SK-N-SH treated with all-trans-retinoic acid at 6 μM for 48 hours (cell line): ENCODE measurements at regions not wholly inside any gene's neighbourhood (a gene's known extent, or its start where the extent isn't known, plus 50 kb on each side); places are given as distances from the start of the nearest gene placed in this dataset.
"Not testable (repeated sequence)": the region's sequence is repeated elsewhere in the genome, so short reads cannot be mapped to it uniquely, and the experiment has no call there.

ENCODE experiments used
- BACH2 ChIP-seq: fragments of 250-450 bp; sonication (Bioruptor Pico); IDR thresholded peaks from 2 replicates; pipeline ENCODE4 v1.9.0; 2021; ENCODE audit warnings: mild to moderate bottlenecking, borderline replicate concordance
- CSDC2 ChIP-seq: fragments of 250-450 bp; sonication (Bioruptor Pico); IDR thresholded peaks from 2 replicates; pipeline ENCODE4 v1.5.0; 2020; ENCODE audit warnings: mild to moderate bottlenecking, moderate library complexity
- OSR1 ChIP-seq: fragments of 250-450 bp; sonication (Bioruptor Pico); IDR thresholded peaks from 2 replicates; pipeline ENCODE4 v1.8.0; 2022; ENCODE audit warnings: moderate library complexity, mild to moderate bottlenecking, inconsistent platforms
- PATZ1 ChIP-seq: fragments of 250-450 bp; sonication (Bioruptor Pico); IDR thresholded peaks from 2 replicates; pipeline ENCODE4 v1.8.0; 2020; ENCODE audit warnings: mild to moderate bottlenecking, moderate library complexity, borderline replicate concordance
- POU6F1 ChIP-seq: fragments of 250-450 bp; sonication (Bioruptor Pico); IDR thresholded peaks from 2 replicates; pipeline ENCODE4 v1.8.0; 2021; ENCODE audit warnings: low read depth, mild to moderate bottlenecking, moderate library complexity, borderline replicate concordance
- TCF4 ChIP-seq: fragments of 250-450 bp; sonication (Bioruptor Pico); IDR thresholded peaks from 2 replicates; pipeline ENCODE4 v1.8.0; 2021; ENCODE audit warnings: mild to moderate bottlenecking, moderate library complexity, borderline replicate concordance
- TOX ChIP-seq: fragments of 250-450 bp; sonication (Bioruptor Pico); IDR thresholded peaks from 2 replicates; pipeline ENCODE4 v1.8.0; 2021; ENCODE audit warnings: mild to moderate bottlenecking, moderate library complexity, borderline replicate concordance
- ZC3H10 ChIP-seq: fragments of 250-450 bp; sonication (Bioruptor Pico); IDR thresholded peaks from 2 replicates; pipeline ENCODE4 v1.5.1; 2021; ENCODE audit warnings: mild to moderate bottlenecking, moderate library complexity
- ZFP3 ChIP-seq: fragments of 250-450 bp; sonication (Bioruptor Pico); IDR thresholded peaks from 2 replicates; pipeline ENCODE4 v1.5.0; 2020; ENCODE audit warnings: mild to moderate bottlenecking, moderate library complexity
- ZNF565 ChIP-seq: fragments of 450-650 bp; formaldehyde crosslinking; conservative IDR thresholded peaks from 2 replicates; pipeline ENCODE4 v1.5.0; 2020; ENCODE audit warnings: low read depth, mild to moderate bottlenecking, moderate library complexity
- ZNF70 ChIP-seq: fragments of 450-650 bp; formaldehyde crosslinking; IDR thresholded peaks from 2 replicates; pipeline ENCODE4 v1.5.0; 2020; ENCODE audit warnings: mild to moderate bottlenecking, moderate library complexity
- ZNF8 ChIP-seq: fragments of 450-650 bp; formaldehyde crosslinking; IDR thresholded peaks from 2 replicates; pipeline ENCODE4 v1.5.0; 2020; ENCODE audit warnings: mild to moderate bottlenecking, moderate library complexity
- TF ChIP-seq, protein P1 (sequence below): fragments of 250-450 bp; sonication (Bioruptor Pico); IDR thresholded peaks from 2 replicates; pipeline ENCODE4 v1.5.0; 2020; ENCODE audit warnings: mild to moderate bottlenecking, moderate library complexity

- TF ChIP-seq ZFP3 (CRISPR knock-in tag); PATZ1; OSR1 (CRISPR knock-in tag); ZC3H10; ZNF565 (CRISPR knock-in tag); POU6F1 (CRISPR knock-in tag); TOX (CRISPR knock-in tag); ZNF8 (CRISPR knock-in tag); CSDC2 (CRISPR knock-in tag); BACH2 (CRISPR knock-in tag); TCF4; ZNF70: not testable (repeated sequence)
- TF ChIP-seq, protein P1, sequence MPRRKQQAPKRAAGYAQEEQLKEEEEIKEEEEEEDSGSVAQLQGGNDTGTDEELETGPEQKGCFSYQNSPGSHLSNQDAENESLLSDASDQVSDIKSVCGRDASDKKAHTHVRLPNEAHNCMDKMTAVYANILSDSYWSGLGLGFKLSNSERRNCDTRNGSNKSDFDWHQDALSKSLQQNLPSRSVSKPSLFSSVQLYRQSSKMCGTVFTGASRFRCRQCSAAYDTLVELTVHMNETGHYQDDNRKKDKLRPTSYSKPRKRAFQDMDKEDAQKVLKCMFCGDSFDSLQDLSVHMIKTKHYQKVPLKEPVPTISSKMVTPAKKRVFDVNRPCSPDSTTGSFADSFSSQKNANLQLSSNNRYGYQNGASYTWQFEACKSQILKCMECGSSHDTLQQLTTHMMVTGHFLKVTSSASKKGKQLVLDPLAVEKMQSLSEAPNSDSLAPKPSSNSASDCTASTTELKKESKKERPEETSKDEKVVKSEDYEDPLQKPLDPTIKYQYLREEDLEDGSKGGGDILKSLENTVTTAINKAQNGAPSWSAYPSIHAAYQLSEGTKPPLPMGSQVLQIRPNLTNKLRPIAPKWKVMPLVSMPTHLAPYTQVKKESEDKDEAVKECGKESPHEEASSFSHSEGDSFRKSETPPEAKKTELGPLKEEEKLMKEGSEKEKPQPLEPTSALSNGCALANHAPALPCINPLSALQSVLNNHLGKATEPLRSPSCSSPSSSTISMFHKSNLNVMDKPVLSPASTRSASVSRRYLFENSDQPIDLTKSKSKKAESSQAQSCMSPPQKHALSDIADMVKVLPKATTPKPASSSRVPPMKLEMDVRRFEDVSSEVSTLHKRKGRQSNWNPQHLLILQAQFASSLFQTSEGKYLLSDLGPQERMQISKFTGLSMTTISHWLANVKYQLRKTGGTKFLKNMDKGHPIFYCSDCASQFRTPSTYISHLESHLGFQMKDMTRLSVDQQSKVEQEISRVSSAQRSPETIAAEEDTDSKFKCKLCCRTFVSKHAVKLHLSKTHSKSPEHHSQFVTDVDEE (CRISPR knock-in tag) = not testable (repeated sequence)
These were observed 94.3 kb downstream of the BAMBI start for GRCh38 chr10:28771580-28772090.
